GM12891 (cell line): ENCODE measurements at regions not wholly inside any gene's neighbourhood (a gene's known extent, or its start where the extent isn't known, plus 50 kb on each side); places are given as distances from the start of the nearest gene placed in this dataset.

ENCODE experiments used
- POLR2A ChIP-seq: IDR thresholded peaks from 2 replicates; pipeline ENCODE4 v1.6.1; 2011; ENCODE audit warnings: low read depth, low read length, control low read depth
- POLR2AphosphoS5 ChIP-seq: IDR thresholded peaks from 2 replicates; pipeline ENCODE4 v1.6.1; 2011; ENCODE audit warnings: low read depth, low read length, control low read depth
- POU2F2 ChIP-seq: IDR thresholded peaks from 2 replicates; pipeline ENCODE4 v1.6.1; 2011; ENCODE audit warnings: low read depth, mild to moderate bottlenecking, control low read depth, low read length, moderate library complexity

DNA sequence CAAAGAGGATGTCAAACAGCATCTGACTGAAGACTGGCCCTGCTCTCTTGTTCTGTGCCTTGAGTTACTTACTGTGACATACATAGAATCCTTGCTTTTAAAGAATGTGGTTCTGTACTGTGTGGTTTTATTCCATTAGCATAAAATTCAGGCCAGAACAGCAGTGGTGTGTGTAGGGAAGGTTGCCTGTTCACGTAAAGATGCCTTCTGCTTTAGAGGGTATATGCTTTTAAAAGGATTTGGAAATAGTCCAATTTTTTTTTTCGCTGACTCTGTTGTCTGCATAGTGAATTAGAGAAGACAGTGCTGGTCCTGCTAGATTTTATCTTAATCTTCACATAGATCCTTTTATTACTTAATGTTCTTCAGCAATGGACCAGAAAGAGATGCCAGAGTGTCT, 470.8 kb upstream of the SEMA3A start:
- TF ChIP-seq POLR2A = no peak
- no peak for TF ChIP-seq POLR2AphosphoS5
- no peak for TF ChIP-seq POU2F2
